ENCODE measurements at regions not wholly inside any gene's neighbourhood (a gene's known extent, or its start where the extent isn't known, plus 50 kb on each side); places are given as distances from the start of the nearest gene placed in this dataset.

- H3K9me3 ChIP-seq = no peaks in the 10 kb centered on the region
- H3K36me3 ChIP-seq = no peaks in the 10 kb centered on the region
- TF ChIP-seq POLR2AphosphoS5 (IDR thresholded peaks at IDR 0.05) = no peak
- no peak for TF ChIP-seq POLR2A (IDR thresholded peaks at IDR 0.05)
- TF ChIP-seq EP300 (IDR thresholded peaks at IDR 0.05) = no peak
- no peak for TF ChIP-seq CTCF (IDR thresholded peaks at IDR 0.05)
- H3K4me1 ChIP-seq = no peaks in the 10 kb centered on the region
- no peak for DNase-seq
- no peak overlapping the region for H3K27ac ChIP-seq
- no peak for ATAC-seq (ENCODE audit: low FRiP score in 2 of 2)
- H3K27me3 ChIP-seq = no peaks in the 10 kb centered on the region
- WGBS, 2 donors = 20 to 61% methylated on average over 2 of the region's 2 CpGs
- no peak overlapping the region for H3K4me3 ChIP-seq
Measured at GRCh38 chr12:77751939-77752338, 78.8 kb upstream of the NAV3 start.

- Histone ChIP-seq H3K9me3 (no peaks in the 10 kb centered on the region), H3K27me3 (no peaks in the 10 kb centered on the region), H3K4me3 (no peak overlapping the region), H3K36me3 (no peaks in the 10 kb centered on the region), H3K27ac (no peak overlapping the region), H3K4me1 (no peaks in the 10 kb centered on the region)
- no peak for ATAC-seq (ENCODE audit: low FRiP score in 2 of 2)
- TF ChIP-seq CTCF (IDR thresholded peaks at IDR 0.05) (no peak), EP300 (IDR thresholded peaks at IDR 0.05) (no peak), POLR2AphosphoS5 (IDR thresholded peaks at IDR 0.05) (no peak), POLR2A (IDR thresholded peaks at IDR 0.05) (no peak)
- 59 to 62% methylated on average over 3 of the region's 3 CpGs for WGBS, 2 donors
- no peak for DNase-seq
Measured at GRCh38 chr12:77746096-77746495, 84.6 kb upstream of the NAV3 start.

GRCh38 chr12:77745624-77746023 is 85.1 kb upstream of the NAV3 start:
- TF ChIP-seq CTCF (IDR thresholded peaks at IDR 0.05) (no peak), POLR2A (IDR thresholded peaks at IDR 0.05) (no peak), EP300 (IDR thresholded peaks at IDR 0.05) (no peak), POLR2AphosphoS5 (IDR thresholded peaks at IDR 0.05) (no peak)
- DNase-seq (no peak), ATAC-seq (ENCODE audit: low FRiP score in 2 of 2) (no peak)
- no peaks in the 10 kb centered on the region for H3K27me3 ChIP-seq
- H3K36me3 ChIP-seq = no peaks in the 10 kb centered on the region
- H3K27ac ChIP-seq = no peak overlapping the region
- no peaks in the 10 kb centered on the region for H3K9me3 ChIP-seq
- 56 to 81% methylated on average over 1 of the region's 1 CpG for WGBS, 2 donors
- H3K4me3 ChIP-seq = no peak overlapping the region
- no peaks in the 10 kb centered on the region for H3K4me1 ChIP-seq

GRCh38 chr12:77742631-77743030 is 88.1 kb upstream of the NAV3 start:
- Histone ChIP-seq H3K27me3 (no peaks in the 10 kb centered on the region), H3K36me3 (no peaks in the 10 kb centered on the region), H3K4me3 (no peak overlapping the region), H3K4me1 (no peaks in the 10 kb centered on the region), H3K27ac (no peak overlapping the region), H3K9me3 (no peaks in the 10 kb centered on the region)
- no peak for DNase-seq
- ATAC-seq (ENCODE audit: low FRiP score in 2 of 2) = no peak
- WGBS, 2 donors = 58 to 77% methylated on average over 1 of the region's 1 CpG
- no peak for TF ChIP-seq CTCF (IDR thresholded peaks at IDR 0.05)
- TF ChIP-seq POLR2A (IDR thresholded peaks at IDR 0.05) = no peak
- no peak for TF ChIP-seq EP300 (IDR thresholded peaks at IDR 0.05)
- no peak for TF ChIP-seq POLR2AphosphoS5 (IDR thresholded peaks at IDR 0.05)

GRCh38 chr12:77741974-77742517 is 88.6 kb upstream of the NAV3 start:
- Histone ChIP-seq H3K36me3 (no peaks in the 10 kb centered on the region), H3K27me3 (no peaks in the 10 kb centered on the region), H3K4me3 (no peak overlapping the region), H3K27ac (no peak overlapping the region), H3K9me3 (no peaks in the 10 kb centered on the region), H3K4me1 (no peaks in the 10 kb centered on the region)
- DNase-seq (no peak), ATAC-seq (ENCODE audit: low FRiP score in 2 of 2) (no peak)
- 91 to 94% methylated on average over 1 of the region's 1 CpG for WGBS, 2 donors
- no peak for TF ChIP-seq EP300 (IDR thresholded peaks at IDR 0.05)
- TF ChIP-seq POLR2A (IDR thresholded peaks at IDR 0.05) = no peak
- TF ChIP-seq CTCF (IDR thresholded peaks at IDR 0.05) = no peak
- no peak for TF ChIP-seq POLR2AphosphoS5 (IDR thresholded peaks at IDR 0.05)
